Nephron progenitor cell (in vitro differentiated cells): ENCODE measurements at regions not wholly inside any gene's neighbourhood (a gene's known extent, or its start where the extent isn't known, plus 50 kb on each side); places are given as distances from the start of the nearest gene placed in this dataset.
"Not testable (repeated sequence)": the region's sequence is repeated elsewhere in the genome, so short reads cannot be mapped to it uniquely, and the experiment has no call there.

Experiments
- DNase-seq: peaks from one replicate; pipeline ENCODE4 v3.0.0; 2021
- H3K27ac Mint-ChIP-seq: 2 replicates; pipeline ENCODE4 v1.8.0; 2021; ENCODE audit warnings: mild to moderate bottlenecking, moderate library complexity, mixed read lengths
- H3K27me3 Mint-ChIP-seq: 2 replicates; pipeline ENCODE4 v1.8.0; 2021; ENCODE audit warnings: mild to moderate bottlenecking, low read depth, mixed read lengths; ENCODE audit not compliant: poor library complexity
- H3K36me3 Mint-ChIP-seq: 2 replicates; pipeline ENCODE4 v1.8.0; 2021; ENCODE audit warnings: low read depth, mixed read lengths
- H3K4me1 Mint-ChIP-seq: 2 replicates; pipeline ENCODE4 v1.8.0; 2021; ENCODE audit warnings: mixed read lengths
- H3K4me3 Mint-ChIP-seq: 2 replicates; pipeline ENCODE4 v1.8.0; 2021; ENCODE audit warnings: mild to moderate bottlenecking, moderate library complexity, mixed read lengths
- H3K9me3 Mint-ChIP-seq: 2 replicates; pipeline ENCODE4 v1.8.0; 2021; ENCODE audit warnings: mild to moderate bottlenecking, moderate library complexity, mixed read lengths
- TF ChIP-seq, protein P1 (sequence below): fragments of 200-600 bp; sonication (generic); IDR thresholded peaks from 2 replicates; pipeline ENCODE4 v1.5.0; 2021; ENCODE audit warnings: antibody characterized with exemption

DNA sequence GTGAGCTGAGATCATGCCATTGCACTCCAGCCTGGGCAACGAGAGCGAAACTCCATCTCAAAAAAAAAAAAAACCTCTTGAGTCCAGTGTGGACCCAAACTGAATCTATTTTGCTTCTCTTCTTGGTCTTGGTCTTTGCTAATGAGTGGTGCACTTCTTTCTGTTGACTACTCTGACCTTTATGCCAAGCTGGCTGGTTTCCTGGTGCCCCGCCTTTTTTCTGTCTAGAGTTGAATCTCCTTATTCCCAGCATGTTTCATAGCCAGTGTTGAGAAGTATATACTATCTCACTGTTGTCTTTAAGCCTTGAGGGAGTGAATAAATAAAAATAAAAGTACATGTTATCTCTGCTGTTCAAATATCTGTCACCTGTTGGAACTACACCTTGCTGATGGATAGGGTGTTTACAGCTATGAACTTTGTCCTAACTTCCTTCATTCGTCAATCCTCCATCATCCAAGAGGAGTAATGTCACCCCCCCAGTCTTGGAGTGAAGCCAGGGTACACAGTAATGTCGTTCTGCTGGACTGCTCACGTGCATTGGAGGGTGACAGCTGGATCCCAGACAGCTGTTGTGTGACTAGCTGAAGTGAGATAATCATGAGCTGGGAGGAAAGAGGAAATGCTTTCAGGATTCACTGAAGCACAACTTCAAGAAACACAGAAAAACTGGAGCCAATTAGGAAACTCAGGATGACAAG lies 99.3 kb upstream of the PRKG2 start:
- no peaks in the 10 kb centered on the region for H3K36me3 Mint-ChIP-seq
- peaks cover 9% of the 10 kb centered on the region for H3K9me3 Mint-ChIP-seq
- H3K27me3 Mint-ChIP-seq = peaks cover 10% of the 10 kb centered on the region
- TF ChIP-seq, protein P1, sequence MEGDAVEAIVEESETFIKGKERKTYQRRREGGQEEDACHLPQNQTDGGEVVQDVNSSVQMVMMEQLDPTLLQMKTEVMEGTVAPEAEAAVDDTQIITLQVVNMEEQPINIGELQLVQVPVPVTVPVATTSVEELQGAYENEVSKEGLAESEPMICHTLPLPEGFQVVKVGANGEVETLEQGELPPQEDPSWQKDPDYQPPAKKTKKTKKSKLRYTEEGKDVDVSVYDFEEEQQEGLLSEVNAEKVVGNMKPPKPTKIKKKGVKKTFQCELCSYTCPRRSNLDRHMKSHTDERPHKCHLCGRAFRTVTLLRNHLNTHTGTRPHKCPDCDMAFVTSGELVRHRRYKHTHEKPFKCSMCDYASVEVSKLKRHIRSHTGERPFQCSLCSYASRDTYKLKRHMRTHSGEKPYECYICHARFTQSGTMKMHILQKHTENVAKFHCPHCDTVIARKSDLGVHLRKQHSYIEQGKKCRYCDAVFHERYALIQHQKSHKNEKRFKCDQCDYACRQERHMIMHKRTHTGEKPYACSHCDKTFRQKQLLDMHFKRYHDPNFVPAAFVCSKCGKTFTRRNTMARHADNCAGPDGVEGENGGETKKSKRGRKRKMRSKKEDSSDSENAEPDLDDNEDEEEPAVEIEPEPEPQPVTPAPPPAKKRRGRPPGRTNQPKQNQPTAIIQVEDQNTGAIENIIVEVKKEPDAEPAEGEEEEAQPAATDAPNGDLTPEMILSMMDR = no peak
- peak; percentile 46 for DNase-seq
- H3K4me3 Mint-ChIP-seq = no peak overlapping the region
- peak overlapping the region; percentile 57 for H3K27ac Mint-ChIP-seq
- H3K4me1 Mint-ChIP-seq = peaks cover 27% of the 10 kb centered on the region

DNA sequence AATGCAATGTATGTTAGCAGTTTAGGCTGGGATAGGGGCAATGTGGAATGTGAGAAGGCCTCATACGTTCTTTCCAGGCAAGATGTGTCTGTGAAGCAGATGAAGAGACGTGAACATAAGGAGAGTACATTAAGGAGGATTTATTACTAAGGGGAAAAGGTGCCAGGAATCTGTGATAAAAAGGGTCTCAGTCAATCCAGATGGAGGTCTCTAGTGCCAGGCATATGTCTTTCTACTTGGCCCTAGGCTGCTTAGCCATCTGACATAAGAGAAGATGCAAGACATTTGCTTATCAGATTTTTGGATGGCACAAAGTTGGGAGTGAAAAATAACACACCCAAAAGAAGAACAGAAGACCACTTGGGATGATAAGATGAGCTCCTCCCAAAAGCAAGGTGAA lies 93.0 kb upstream of the PRKG2 start:
- Mint-ChIP-seq H3K4me1 (no peaks in the 10 kb centered on the region), H3K4me3 (no peak overlapping the region), H3K36me3 (no peaks in the 10 kb centered on the region), H3K27ac (no peak overlapping the region), H3K9me3 (peaks cover 9% of the 10 kb centered on the region), H3K27me3 (peaks cover 9% of the 10 kb centered on the region)
- DNase-seq = no peak
- TF ChIP-seq, protein P1 = no peak

DNA sequence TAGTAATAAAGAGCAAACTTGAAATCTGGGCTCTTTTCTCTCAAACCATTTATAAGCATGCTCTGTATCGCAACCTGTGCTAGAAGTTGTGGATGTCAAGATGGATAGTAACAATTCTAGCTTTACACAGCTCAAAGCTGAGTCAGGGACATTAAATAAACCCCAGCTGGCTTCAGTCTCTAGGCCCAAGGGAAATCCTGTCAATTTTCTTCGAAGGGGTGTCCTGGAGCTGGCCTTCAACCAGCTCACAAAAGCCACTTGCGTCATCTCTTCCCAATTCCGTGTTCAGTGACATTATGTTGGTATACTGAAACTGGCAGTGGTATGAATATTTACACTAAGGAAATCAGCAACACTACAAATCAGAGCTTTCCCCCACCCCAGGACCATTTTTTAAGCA lies 89.8 kb upstream of the PRKG2 start:
- H3K27me3 Mint-ChIP-seq = peaks cover 9% of the 10 kb centered on the region
- H3K9me3 Mint-ChIP-seq = no peaks in the 10 kb centered on the region
- no peak overlapping the region for H3K4me3 Mint-ChIP-seq

DNA sequence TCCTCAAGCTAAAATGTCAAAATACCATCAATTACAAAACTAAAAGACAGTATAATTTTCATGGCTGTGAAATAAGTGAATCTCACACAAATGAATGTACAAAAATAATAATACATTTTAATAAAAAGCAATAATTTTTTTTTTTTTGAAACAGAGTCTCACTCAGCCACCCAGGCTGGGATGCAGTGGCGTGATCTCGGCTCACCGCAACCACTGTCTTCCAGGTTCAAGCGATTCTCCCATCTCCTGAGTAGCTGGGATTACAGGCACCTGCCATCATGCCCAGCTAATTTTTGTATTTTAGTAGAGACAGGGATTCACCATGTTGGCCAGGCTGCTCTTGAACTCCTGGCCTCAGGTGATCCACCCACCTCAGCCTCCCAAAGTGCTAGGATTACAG lies 85.3 kb upstream of the PRKG2 start:
- DNase-seq, H3K4me1 Mint-ChIP-seq, H3K27me3 Mint-ChIP-seq, H3K27ac Mint-ChIP-seq, H3K4me3 Mint-ChIP-seq, H3K36me3 Mint-ChIP-seq: not testable (repeated sequence)
- peaks cover 22% of the 10 kb centered on the region for H3K9me3 Mint-ChIP-seq

More for the DNA sequence above, 89.8 kb upstream of the PRKG2 start:
- H3K36me3 Mint-ChIP-seq = no peaks in the 10 kb centered on the region
- H3K27ac Mint-ChIP-seq = no peak overlapping the region
- DNase-seq = no peak
- no peaks in the 10 kb centered on the region for H3K4me1 Mint-ChIP-seq
- TF ChIP-seq, protein P1 = no peak

DNA sequence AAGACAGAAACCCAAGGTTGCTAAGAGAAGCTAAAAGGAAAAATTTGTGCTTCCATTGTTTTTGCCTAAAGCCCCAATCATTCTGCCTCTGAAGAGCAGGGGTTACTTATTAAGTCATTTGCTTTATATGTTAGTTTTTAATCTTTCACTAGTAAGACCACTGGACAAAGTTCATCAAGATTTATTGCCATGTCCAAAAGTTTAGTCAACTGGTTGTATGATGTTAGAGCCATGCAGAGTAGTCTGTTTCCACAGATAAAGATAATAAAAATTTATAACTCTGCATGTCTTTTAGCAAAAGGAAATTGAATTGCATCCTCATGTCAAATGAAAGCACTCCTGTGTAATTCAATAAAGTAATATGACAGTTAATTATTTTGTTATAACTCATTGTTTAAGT lies 75.8 kb upstream of the PRKG2 start:
- no peak overlapping the region for H3K4me3 Mint-ChIP-seq
- peaks cover 3% of the 10 kb centered on the region for H3K27me3 Mint-ChIP-seq
- no peaks in the 10 kb centered on the region for H3K9me3 Mint-ChIP-seq
- no peak overlapping the region for H3K27ac Mint-ChIP-seq
- no peak for DNase-seq
- peaks cover 4% of the 10 kb centered on the region for H3K4me1 Mint-ChIP-seq
- TF ChIP-seq, protein P1 = no peak
- no peaks in the 10 kb centered on the region for H3K36me3 Mint-ChIP-seq

GRCh38 chr4:81287101-81287500 lies 72.1 kb upstream of the PRKG2 start:
- no peak overlapping the region for H3K27ac Mint-ChIP-seq
- TF ChIP-seq, protein P1 = no peak
- no peaks in the 10 kb centered on the region for H3K9me3 Mint-ChIP-seq
- H3K27me3 Mint-ChIP-seq = peaks cover 19% of the 10 kb centered on the region
- H3K4me3 Mint-ChIP-seq = no peak overlapping the region
- no peak for DNase-seq
- peaks cover 4% of the 10 kb centered on the region for H3K4me1 Mint-ChIP-seq
- H3K36me3 Mint-ChIP-seq = no peaks in the 10 kb centered on the region
